B cell (primary cell): ENCODE measurements at regions not wholly inside any gene's neighbourhood (a gene's known extent, or its start where the extent isn't known, plus 50 kb on each side); places are given as distances from the start of the nearest gene placed in this dataset.

Source experiments
- CTCF ChIP-seq: fragments of 200-600 bp; IDR thresholded peaks from one replicate; pipeline ENCODE4 v1.8.0; 2022; ENCODE audit warnings: antibody characterized with exemption, mild to moderate bottlenecking
- EZH2 ChIP-seq: IDR thresholded peaks from 2 replicates; pipeline ENCODE4 v1.6.1; 2012; ENCODE audit warnings: borderline replicate concordance, low read depth, mild to moderate bottlenecking, moderate library complexity, low read length; ENCODE audit not compliant: insufficient read depth, poor library complexity, severe bottlenecking

GRCh38 chr2:8141780-8142179 lies 540.1 kb upstream of the ID2 start:
- TF ChIP-seq CTCF (no peak), EZH2 (no peak)
